Heart left ventricle (tissue), 16 donors: ENCODE measurements at regions not wholly inside any gene's neighbourhood (a gene's known extent, or its start where the extent isn't known, plus 50 kb on each side); places are given as distances from the start of the nearest gene placed in this dataset.

Experiments
- ATAC-seq, 4 donors: fragments of 200-7000 bp; cut with Tn5 transposase; one replicate each; pipeline ENCODE4 v1.9.1; 2020 to 2022; ENCODE audit warnings: moderate library complexity in 4 of 4, mild to moderate bottlenecking in 3 of 4, moderate number of reproducible peaks in 1 of 4
- DNase-seq, 5 donors: peaks; one replicate each; pipeline ENCODE4 v3.0.0-alpha.2; 2020
- H3K27ac ChIP-seq, 12 donors: fragments of 200-600 bp; sonication (generic) in 4 of 12; one replicate each; pipeline versions ENCODE4 v1.5.0 to v1.8.0; 2016 to 2022; ENCODE audit warnings: mild to moderate bottlenecking in 2 of 12
- H3K27me3 ChIP-seq, 9 donors: fragments of 200-600 bp; sonication (generic) in 2 of 9; one replicate each; pipeline versions ENCODE4 v1.5.1 to v1.8.0; 2016 to 2022; ENCODE audit warnings: mild to moderate bottlenecking in 3 of 9
- H3K36me3 ChIP-seq, 9 donors: fragments of 200-600 bp; sonication (generic) in 2 of 9; one replicate each; pipeline versions ENCODE4 v1.5.0 to v1.8.0; 2018 to 2022; ENCODE audit warnings: mild to moderate bottlenecking in 2 of 9
- H3K4me1 ChIP-seq, 12 donors: fragments of 200-600 bp; sonication (generic) in 4 of 12; one replicate each; pipeline versions ENCODE4 v1.5.0 to v1.8.0; 2016 to 2022; ENCODE audit warnings: mild to moderate bottlenecking in 3 of 12
- H3K4me3 ChIP-seq, 12 donors: fragments of 200-600 bp; sonication (generic) in 4 of 12; one replicate each; pipeline versions ENCODE4 v1.5.0 to v1.8.0; 2017 to 2022; ENCODE audit warnings: mild to moderate bottlenecking in 9 of 12, moderate library complexity in 4 of 12
- H3K9me3 ChIP-seq, 12 donors: fragments of 200-600 bp; sonication (generic) in 4 of 12; one replicate each; pipeline versions ENCODE4 v1.5.0 to v1.8.0; 2016 to 2022; ENCODE audit warnings: mild to moderate bottlenecking in 1 of 12
- POLR2A ChIP-seq, 2 donors: fragments of 450-650 bp; IDR thresholded peaks; one replicate each; pipeline ENCODE4 v1.6.1; 2017; ENCODE audit warnings: antibody characterized with exemption in 2 of 2, mild to moderate bottlenecking in 2 of 2, moderate library complexity in 2 of 2
- WGBS, 4 donors: extraction: QIAGEN DNeasy Blood & Tissue Kit in 2 of 4; methylation state at CpG; one replicate each; pipeline versions ENCODE4 v1.1.5 to v1.1.7; 2013 to 2018; 5-methylcytosine and 5-hydroxymethylcytosine counted together
- intact Hi-C, 10 donors: fragments of 100-400 bp; cut with DNase I; formaldehyde crosslinking; loops; one replicate each; pipeline versions ENCODE4 v1.11.1 to v1.14.2; 2022
- TF ChIP-seq, protein P1 (sequence below), 12 donors: fragments of 200-600 bp; sonication (generic) in 4 of 12; IDR thresholded peaks; one replicate each; pipeline versions ENCODE4 v1.5.0 to v1.8.0; 2018 to 2022; ENCODE audit warnings: antibody characterized with exemption in 12 of 12, mild to moderate bottlenecking in 5 of 12
- donor health status: ischemic (EF 13 %, LVEDD 7.1; RV severe dilation, severe dysfunction).
- donor health status: healthy with polysubstance abuse.
- donor health status: DM: no; HTN: yes; CAD: no.
- donor health status: DM: no; HTN: no; CAD: no.
- donor health status: ischemic (EF 25% LVEDD 6.9; RV normal size, moderate dysfunction).
- donor health status: ischemic (EF 25% LVEDD 5.7; RV mildly dilated, moderate dysfunction).
- donor health status: healthy.
- donor health status: DM: yes; HTN: yes; CAD: no.
- donor health status: ischemic (EF 35%, LVEDD 5.7; RV mildly dilated, moderate dysfunction).
- donor health status: nonischemic (EF 11% LVEDD 7.7; RV severe dilation, severe dysfunction).
- donor health status: DM: yes; HTN: yes; CAD: no.
- donor health status: PGD.
- donor health status: ischemic (EF 29% LVEDD 5.4; RV normal size, mild dysfunction).
- donor health status: nonischemic (EF 23%, LVEDD 6.1; RV moderate dilation, normal function).

GRCh38 chr13:74922963-74923362 lies 559.0 kb downstream of the TBC1D4 start:
- H3K27ac ChIP-seq, result no peak overlapping the region
- no peak overlapping the region for H3K4me3 ChIP-seq
- no peak for DNase-seq
- 89 to 94% (median 91%) methylated on average over 2 of the region's 2 CpGs for WGBS, 4 donors
- H3K4me1 ChIP-seq, result no peaks in the 10 kb centered on the region
- H3K27me3 ChIP-seq, result no peaks in the 10 kb centered on the region
- peaks cover 0 to 52% (median 19%) of the 10 kb centered on the region in 12 donors for H3K9me3 ChIP-seq
- intact Hi-C loops, result no loop called here
- H3K36me3 ChIP-seq, result no peaks in the 10 kb centered on the region
- no peak for ATAC-seq
- no peak for TF ChIP-seq POLR2A (IDR thresholded peaks at IDR 0.05)

DNA sequence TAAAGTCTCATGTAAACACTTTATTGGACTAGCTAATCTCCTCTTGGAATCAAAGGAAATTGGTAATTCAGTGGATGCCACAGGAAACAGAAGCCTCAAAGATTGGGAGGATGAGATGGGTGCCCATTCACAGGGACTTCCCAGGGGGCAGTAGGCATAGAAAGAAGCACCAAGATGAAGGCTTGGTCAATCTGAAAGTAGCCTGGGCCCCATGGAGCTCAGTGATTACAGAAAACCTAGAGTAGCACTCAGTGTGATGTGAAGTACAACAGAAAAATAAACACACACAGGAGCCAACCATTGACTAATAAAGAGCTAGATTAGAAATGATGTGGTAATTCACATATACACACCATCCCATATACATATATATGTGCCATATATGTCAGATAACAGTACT lies 560.6 kb downstream of the TBC1D4 start:
- TF ChIP-seq, protein P1, sequence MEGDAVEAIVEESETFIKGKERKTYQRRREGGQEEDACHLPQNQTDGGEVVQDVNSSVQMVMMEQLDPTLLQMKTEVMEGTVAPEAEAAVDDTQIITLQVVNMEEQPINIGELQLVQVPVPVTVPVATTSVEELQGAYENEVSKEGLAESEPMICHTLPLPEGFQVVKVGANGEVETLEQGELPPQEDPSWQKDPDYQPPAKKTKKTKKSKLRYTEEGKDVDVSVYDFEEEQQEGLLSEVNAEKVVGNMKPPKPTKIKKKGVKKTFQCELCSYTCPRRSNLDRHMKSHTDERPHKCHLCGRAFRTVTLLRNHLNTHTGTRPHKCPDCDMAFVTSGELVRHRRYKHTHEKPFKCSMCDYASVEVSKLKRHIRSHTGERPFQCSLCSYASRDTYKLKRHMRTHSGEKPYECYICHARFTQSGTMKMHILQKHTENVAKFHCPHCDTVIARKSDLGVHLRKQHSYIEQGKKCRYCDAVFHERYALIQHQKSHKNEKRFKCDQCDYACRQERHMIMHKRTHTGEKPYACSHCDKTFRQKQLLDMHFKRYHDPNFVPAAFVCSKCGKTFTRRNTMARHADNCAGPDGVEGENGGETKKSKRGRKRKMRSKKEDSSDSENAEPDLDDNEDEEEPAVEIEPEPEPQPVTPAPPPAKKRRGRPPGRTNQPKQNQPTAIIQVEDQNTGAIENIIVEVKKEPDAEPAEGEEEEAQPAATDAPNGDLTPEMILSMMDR (IDR thresholded peaks at IDR 0.05), result no peak
- TF ChIP-seq POLR2A (IDR thresholded peaks at IDR 0.05), result no peak
- intact Hi-C loops, result no loop called here
- Histone ChIP-seq H3K4me1 (no peaks in the 10 kb centered on the region), H3K4me3 (no peak overlapping the region), H3K36me3 (no peaks in the 10 kb centered on the region), H3K27me3 (no peaks in the 10 kb centered on the region), H3K27ac (no peak overlapping the region), H3K9me3 (peaks cover 0 to 36% (median 13%) of the 10 kb centered on the region in 12 donors)
- ATAC-seq (no peak), DNase-seq (no peak)

DNA sequence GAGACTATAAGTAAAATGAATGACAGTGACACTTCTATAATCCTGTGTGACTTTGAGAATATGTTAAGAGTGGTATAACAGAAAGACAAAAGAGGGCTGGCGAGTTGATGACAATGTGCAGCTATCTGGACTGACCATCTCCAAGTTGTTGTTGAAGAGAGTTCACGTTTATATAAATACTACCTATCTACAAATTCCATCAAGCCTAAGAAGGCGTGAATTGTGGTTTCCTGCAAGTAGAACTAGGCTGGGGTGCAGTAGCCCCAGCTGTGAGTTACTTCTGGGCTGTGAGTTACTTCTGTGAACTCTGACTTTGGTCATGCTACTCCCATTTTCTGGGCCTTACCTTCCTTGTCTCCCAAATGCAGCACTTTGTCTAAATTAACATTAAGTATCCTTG lies 561.0 kb downstream of the TBC1D4 start:
- Histone ChIP-seq H3K9me3 (peaks cover 0 to 32% (median 13%) of the 10 kb centered on the region in 12 donors), H3K4me3 (no peak overlapping the region), H3K36me3 (no peaks in the 10 kb centered on the region), H3K4me1 (no peaks in the 10 kb centered on the region), H3K27ac (no peak overlapping the region), H3K27me3 (no peaks in the 10 kb centered on the region)
- ATAC-seq (no peak), DNase-seq (no peak)
- intact Hi-C loops, result no loop called here
- TF ChIP-seq, protein P1 (IDR thresholded peaks at IDR 0.05), result no peak
- no peak for TF ChIP-seq POLR2A (IDR thresholded peaks at IDR 0.05)
- 72 to 78% (median 75%) methylated on average over 3 of the region's 3 CpGs for WGBS, 4 donors

DNA sequence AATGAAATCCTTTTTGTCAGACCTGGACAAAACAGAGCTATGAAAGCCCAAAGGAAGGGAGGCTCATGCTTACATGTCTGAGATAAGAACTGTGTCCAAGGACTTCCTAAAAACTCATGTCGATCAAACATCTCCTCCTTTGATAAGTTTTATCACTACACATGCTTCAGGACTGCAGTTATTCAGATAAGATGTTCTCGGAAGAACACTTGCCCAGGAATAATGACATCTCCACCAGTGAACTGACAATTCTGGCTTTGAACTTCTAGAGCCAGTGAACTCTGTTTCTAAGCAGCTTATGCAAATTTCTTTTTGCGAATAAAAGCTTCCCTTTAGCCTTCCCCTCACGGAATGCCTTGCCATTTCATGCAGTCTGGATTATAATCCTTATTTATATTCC lies 561.6 kb downstream of the TBC1D4 start:
- intact Hi-C loops, result no loop called here
- no peak overlapping the region for H3K4me3 ChIP-seq
- TF ChIP-seq, protein P1 (IDR thresholded peaks at IDR 0.05), result no peak
- no peak for TF ChIP-seq POLR2A (IDR thresholded peaks at IDR 0.05)
- DNase-seq (no peak), ATAC-seq (no peak)
- H3K27me3 ChIP-seq, result no peaks in the 10 kb centered on the region
- H3K9me3 ChIP-seq, result peaks cover 0 to 29% (median 13%) of the 10 kb centered on the region in 12 donors
- no peaks in the 10 kb centered on the region for H3K4me1 ChIP-seq
- no peaks in the 10 kb centered on the region for H3K36me3 ChIP-seq
- 40 to 60% (median 46%) methylated on average over 4 of the region's 4 CpGs for WGBS, 4 donors
- H3K27ac ChIP-seq, result no peak overlapping the region

DNA sequence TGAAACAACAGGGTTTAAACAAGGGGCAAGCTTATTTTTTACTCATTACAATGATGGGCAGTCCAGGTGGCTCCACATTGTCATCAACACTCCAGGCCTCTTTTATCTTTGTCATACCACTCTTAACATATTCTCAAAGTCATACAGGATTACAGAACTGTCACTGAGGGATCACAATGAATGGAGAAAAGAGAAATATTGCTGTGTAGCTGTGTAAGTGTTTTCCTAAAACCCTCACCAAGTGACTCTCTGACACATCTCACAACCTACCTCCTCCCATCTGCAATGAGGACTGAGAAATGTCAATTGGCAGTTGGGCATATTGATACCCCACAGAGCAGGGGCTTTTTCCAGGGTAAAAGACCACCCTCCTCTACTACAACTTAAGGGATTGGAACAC lies 562.1 kb downstream of the TBC1D4 start:
- ATAC-seq (no peak), DNase-seq (no peak)
- H3K36me3 ChIP-seq, result no peaks in the 10 kb centered on the region
- no peak overlapping the region for H3K4me3 ChIP-seq
- no peaks in the 10 kb centered on the region for H3K27me3 ChIP-seq
- H3K9me3 ChIP-seq, result peaks cover 0 to 25% (median 12%) of the 10 kb centered on the region in 12 donors
- intact Hi-C loops, result no loop called here
- no peaks in the 10 kb centered on the region for H3K4me1 ChIP-seq
- TF ChIP-seq POLR2A (IDR thresholded peaks at IDR 0.05), result no peak
- TF ChIP-seq, protein P1 (IDR thresholded peaks at IDR 0.05), result no peak
- H3K27ac ChIP-seq, result no peak overlapping the region
